GM23338 (cell line): ENCODE measurements at regions not wholly inside any gene's neighbourhood (a gene's known extent, or its start where the extent isn't known, plus 50 kb on each side); places are given as distances from the start of the nearest gene placed in this dataset.

Experiments used
- ATAC-seq: fragments of 200-7000 bp; cut with Tn5 transposase; 3 replicates; pipeline ENCODE4 v1.9.1; 2020
- DNase-seq: peaks from one replicate; pipeline ENCODE4 v3.0.0-alpha.2; 2015; ENCODE audit warnings: low spot score
- H2AFZ ChIP-seq: fragments of 200-600 bp; sonication (generic); 2 replicates; pipeline ENCODE4 v1.8.0; 2016; ENCODE audit warnings: antibody characterized with exemption, mild to moderate bottlenecking, moderate library complexity
- H3F3A ChIP-seq: fragments of 200-600 bp; sonication (generic); replicated peaks from 2 replicates; pipeline ENCODE4 v1.8.0; 2017; ENCODE audit warnings: antibody characterized with exemption, mixed run types, low read depth
- H3K27ac ChIP-seq: fragments of 200-600 bp; sonication (generic); 2 replicates; pipeline ENCODE4 v1.6.1; 2016; ENCODE audit warnings: low read depth
- H3K27me3 ChIP-seq: fragments of 200-600 bp; sonication (generic); 2 replicates; pipeline ENCODE4 v1.8.0; 2016; ENCODE audit warnings: mild to moderate bottlenecking, mixed run types, moderate library complexity; ENCODE audit not compliant: insufficient read depth
- H3K36me3 ChIP-seq: fragments of 200-600 bp; sonication (generic); 2 replicates; pipeline ENCODE4 v1.8.0; 2016; ENCODE audit warnings: mild to moderate bottlenecking; ENCODE audit not compliant: insufficient read depth
- H3K4me1 ChIP-seq: fragments of 200-600 bp; sonication (generic); 2 replicates; pipeline ENCODE4 v1.8.0; 2016; ENCODE audit warnings: mild to moderate bottlenecking, moderate library complexity; ENCODE audit not compliant: insufficient read depth
- H3K4me2 ChIP-seq: fragments of 200-600 bp; sonication (generic); 2 replicates; pipeline ENCODE4 v1.7.1; 2017; ENCODE audit warnings: mixed run types
- H3K4me3 ChIP-seq: fragments of 200-600 bp; sonication (generic); 2 replicates; pipeline ENCODE4 v1.6.1; 2016; ENCODE audit warnings: mixed run types
- H3K79me2 ChIP-seq: fragments of 200-600 bp; sonication (generic); replicated peaks from 2 replicates; pipeline ENCODE4 v1.8.0; 2017; ENCODE audit warnings: mild to moderate bottlenecking; ENCODE audit not compliant: insufficient read depth
- H3K9me2 ChIP-seq: fragments of 200-600 bp; sonication (generic); 2 replicates; pipeline ENCODE4 v1.8.0; 2017; ENCODE audit not compliant: insufficient read depth
- H4K20me1 ChIP-seq: fragments of 200-600 bp; sonication (generic); replicated peaks from 2 replicates; pipeline ENCODE4 v1.8.0; 2017; ENCODE audit warnings: mild to moderate bottlenecking; ENCODE audit not compliant: insufficient read depth
- H3K27ac Mint-ChIP-seq: 2 replicates; pipeline ENCODE4 v1.8.0; 2020; ENCODE audit warnings: inconsistent platforms, mild to moderate bottlenecking, moderate library complexity, mixed read lengths
- H3K27me3 Mint-ChIP-seq: 3 replicates; pipeline ENCODE4 v1.8.0; 2022; ENCODE audit warnings: low read depth, mild to moderate bottlenecking, moderate library complexity, mixed read lengths, inconsistent platforms; ENCODE audit not compliant: insufficient read depth, poor library complexity
- H3K36me3 Mint-ChIP-seq: 3 replicates; pipeline ENCODE4 v1.8.0; 2021; ENCODE audit warnings: low read depth, mild to moderate bottlenecking, inconsistent platforms, moderate library complexity, mixed read lengths
- H3K4me1 Mint-ChIP-seq: 3 replicates; pipeline ENCODE4 v1.8.0; 2020; ENCODE audit warnings: mild to moderate bottlenecking, inconsistent platforms, mixed read lengths
- H3K4me3 Mint-ChIP-seq: 3 replicates; pipeline ENCODE4 v1.8.0; 2021; ENCODE audit warnings: moderate library complexity, mild to moderate bottlenecking, inconsistent platforms, mixed read lengths
- H3K9me3 Mint-ChIP-seq: 3 replicates; pipeline ENCODE4 v1.8.0; 2020; ENCODE audit warnings: moderate library complexity, mild to moderate bottlenecking, inconsistent platforms, mixed read lengths
- CREB1 ChIP-seq: fragments of 250-450 bp; sonication (Bioruptor Pico); IDR thresholded peaks from 2 replicates; pipeline ENCODE4 v1.5.0; 2020; ENCODE audit warnings: low read depth, mild to moderate bottlenecking, moderate library complexity
- ETS1 ChIP-seq: IDR thresholded peaks from 2 replicates; pipeline ENCODE4 v1.6.1; 2016; ENCODE audit warnings: antibody characterized with exemption
- EZH2 ChIP-seq: fragments of 200-600 bp; sonication (generic); IDR thresholded peaks from one replicate; pipeline ENCODE4 v1.8.0; 2017; ENCODE audit warnings: antibody characterized with exemption, mild to moderate bottlenecking, low read depth; ENCODE audit not compliant: unreplicated experiment
- EZH2phosphoT487 ChIP-seq: fragments of 200-600 bp; sonication (generic); IDR thresholded peaks from one replicate; pipeline ENCODE4 v1.8.1; 2018; ENCODE audit warnings: antibody characterized with exemption; ENCODE audit not compliant: unreplicated experiment
- JUNB ChIP-seq: IDR thresholded peaks from one replicate; pipeline ENCODE4 v1.6.1; 2016; ENCODE audit warnings: antibody characterized with exemption; ENCODE audit not compliant: unreplicated experiment
- POLR2AphosphoS5 ChIP-seq: IDR thresholded peaks from 2 replicates; pipeline ENCODE4 v1.6.1; 2016; ENCODE audit warnings: antibody characterized with exemption, low read depth
- ZNF331 ChIP-seq: fragments of 250-450 bp; sonication (Bioruptor Pico); IDR thresholded peaks from 2 replicates; pipeline ENCODE4 v1.5.0; 2020; ENCODE audit warnings: low read depth, mild to moderate bottlenecking, moderate library complexity
- TF ChIP-seq, protein P1 (sequence below): IDR thresholded peaks from one replicate; pipeline ENCODE4 v1.6.1; 2018; ENCODE audit warnings: antibody characterized with exemption; ENCODE audit not compliant: unreplicated experiment

GRCh38 chr3:63069806-63070475 is 194.7 kb upstream of the CADPS start (continued):
- TF ChIP-seq EZH2phosphoT487 (no peak), CREB1 (no peak), ZNF331 (CRISPR knock-in tag) (no peak), EZH2 (no peak)
- TF ChIP-seq, protein P1, sequence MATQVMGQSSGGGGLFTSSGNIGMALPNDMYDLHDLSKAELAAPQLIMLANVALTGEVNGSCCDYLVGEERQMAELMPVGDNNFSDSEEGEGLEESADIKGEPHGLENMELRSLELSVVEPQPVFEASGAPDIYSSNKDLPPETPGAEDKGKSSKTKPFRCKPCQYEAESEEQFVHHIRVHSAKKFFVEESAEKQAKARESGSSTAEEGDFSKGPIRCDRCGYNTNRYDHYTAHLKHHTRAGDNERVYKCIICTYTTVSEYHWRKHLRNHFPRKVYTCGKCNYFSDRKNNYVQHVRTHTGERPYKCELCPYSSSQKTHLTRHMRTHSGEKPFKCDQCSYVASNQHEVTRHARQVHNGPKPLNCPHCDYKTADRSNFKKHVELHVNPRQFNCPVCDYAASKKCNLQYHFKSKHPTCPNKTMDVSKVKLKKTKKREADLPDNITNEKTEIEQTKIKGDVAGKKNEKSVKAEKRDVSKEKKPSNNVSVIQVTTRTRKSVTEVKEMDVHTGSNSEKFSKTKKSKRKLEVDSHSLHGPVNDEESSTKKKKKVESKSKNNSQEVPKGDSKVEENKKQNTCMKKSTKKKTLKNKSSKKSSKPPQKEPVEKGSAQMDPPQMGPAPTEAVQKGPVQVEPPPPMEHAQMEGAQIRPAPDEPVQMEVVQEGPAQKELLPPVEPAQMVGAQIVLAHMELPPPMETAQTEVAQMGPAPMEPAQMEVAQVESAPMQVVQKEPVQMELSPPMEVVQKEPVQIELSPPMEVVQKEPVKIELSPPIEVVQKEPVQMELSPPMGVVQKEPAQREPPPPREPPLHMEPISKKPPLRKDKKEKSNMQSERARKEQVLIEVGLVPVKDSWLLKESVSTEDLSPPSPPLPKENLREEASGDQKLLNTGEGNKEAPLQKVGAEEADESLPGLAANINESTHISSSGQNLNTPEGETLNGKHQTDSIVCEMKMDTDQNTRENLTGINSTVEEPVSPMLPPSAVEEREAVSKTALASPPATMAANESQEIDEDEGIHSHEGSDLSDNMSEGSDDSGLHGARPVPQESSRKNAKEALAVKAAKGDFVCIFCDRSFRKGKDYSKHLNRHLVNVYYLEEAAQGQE: no peak

DNA sequence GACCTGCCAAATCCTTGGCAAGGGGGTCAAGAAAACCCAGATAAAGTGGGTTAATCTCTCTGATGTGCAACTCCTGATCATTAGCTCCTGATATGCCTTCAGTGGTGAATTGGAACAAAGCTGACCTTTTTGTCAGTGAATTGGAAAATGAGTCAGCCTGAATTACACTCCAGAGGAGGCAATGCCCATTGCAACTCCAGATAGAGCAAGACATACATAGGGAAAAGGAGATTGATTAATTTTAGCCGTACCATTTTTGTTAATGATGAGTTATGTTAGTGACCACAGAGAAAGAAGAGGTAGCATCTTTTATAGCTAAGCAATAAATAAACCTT is 195.2 kb upstream of the CADPS start:
- ATAC-seq (no peak), DNase-seq (no peak)
- Histone ChIP-seq H3K27me3 (no peaks in the 10 kb centered on the region), H3K4me2 (no peak overlapping the region), H4K20me1 (no peaks in the 10 kb centered on the region), H3K4me3 (no peak overlapping the region), H3K36me3 (no peaks in the 10 kb centered on the region), H3K4me1 (no peaks in the 10 kb centered on the region; the same call in 1 of the 2 replicates), H3K9me2 (no peaks in the 10 kb centered on the region; the same call in 1 of the 2 replicates), H3F3A (no peaks in the 10 kb centered on the region), H3K79me2 (no peaks in the 10 kb centered on the region), H3K27ac (no peak overlapping the region), H2AFZ (no peak overlapping the region)
- H3K27ac Mint-ChIP-seq: no peak overlapping the region
- no peak for TF ChIP-seq CREB1
- no peak for TF ChIP-seq POLR2AphosphoS5
- no peak for TF ChIP-seq ETS1
- TF ChIP-seq EZH2phosphoT487: no peak
- TF ChIP-seq, protein P1: no peak
- TF ChIP-seq EZH2: no peak
- no peak for TF ChIP-seq JUNB
- H3K4me1 Mint-ChIP-seq: peaks cover 7% of the 10 kb centered on the region; the same call in 2 of the 3 replicates
- no peaks in the 10 kb centered on the region for H3K9me3 Mint-ChIP-seq
- no peaks in the 10 kb centered on the region for H3K27me3 Mint-ChIP-seq
- H3K4me3 Mint-ChIP-seq: no peak overlapping the region
- H3K36me3 Mint-ChIP-seq: no peaks in the 10 kb centered on the region
